ENCODE measurements at regions not wholly inside any gene's neighbourhood (a gene's known extent, or its start where the extent isn't known, plus 50 kb on each side); places are given as distances from the start of the nearest gene placed in this dataset.

DNA sequence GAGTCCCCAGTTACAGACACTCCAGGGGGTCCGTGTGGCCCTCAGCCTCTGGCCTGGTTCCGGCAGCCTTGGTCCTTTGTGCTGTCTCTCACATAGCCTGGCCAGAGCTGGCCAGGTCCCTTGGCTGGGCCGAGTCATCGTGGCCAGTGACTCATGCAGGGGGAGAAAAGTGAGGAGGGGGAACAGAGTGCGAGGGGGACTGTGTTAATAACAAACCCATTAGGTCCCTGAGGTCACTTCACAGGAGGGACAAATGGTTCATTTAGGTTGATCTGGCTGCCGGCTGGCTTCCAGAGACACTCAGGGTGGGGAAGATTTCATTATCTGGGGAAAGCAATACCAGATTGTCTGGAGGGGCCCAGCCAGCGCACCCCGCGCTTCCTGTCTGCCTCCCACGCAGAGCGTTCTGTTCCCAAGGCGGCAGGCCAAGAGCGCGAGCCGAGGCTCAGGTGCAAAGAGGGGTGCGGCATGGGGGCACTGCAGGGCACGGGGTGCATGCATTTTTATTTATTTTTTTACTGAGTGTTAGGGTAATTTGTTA is 223.1 kb downstream of the SEC14L1 start:
- no peak overlapping the region for H3K4me3 ChIP-seq (ENCODE audit: low read depth in 1 of 5, low read length in 5 of 5)

DNA sequence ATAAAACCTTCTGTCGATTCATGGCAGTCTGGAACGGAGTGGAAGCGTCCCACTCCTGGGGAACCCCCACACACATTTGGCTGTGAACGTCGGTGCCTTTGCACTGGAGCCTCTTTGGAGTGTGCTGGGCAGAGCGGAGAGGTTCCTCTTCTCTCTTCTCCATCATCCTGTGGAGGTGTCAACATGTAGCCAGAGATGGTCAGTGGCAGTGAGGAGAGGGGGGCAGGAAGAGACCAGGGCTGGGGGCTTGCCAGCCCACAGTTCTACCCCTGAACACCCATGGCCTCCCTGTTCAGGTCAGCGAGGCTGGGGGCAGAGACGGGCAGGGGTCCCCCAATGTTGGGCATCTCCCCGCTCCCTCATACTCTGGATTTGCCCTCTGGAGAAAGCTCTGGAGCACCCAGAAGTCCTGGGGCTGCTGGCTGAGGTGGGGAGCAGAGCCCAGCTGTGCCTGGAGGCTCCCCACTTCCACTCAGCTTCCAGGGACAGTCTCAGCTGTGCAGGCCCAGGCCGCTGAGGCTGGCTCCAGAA is 223.7 kb downstream of the SEC14L1 start:
- Histone ChIP-seq H3K4me3 (ENCODE audit: low read depth in 1 of 5, low read length in 5 of 5) (no peak overlapping the region), H3K9ac (ENCODE audit: low read length in 5 of 5) (no peak overlapping the region), H3K4me1 (ENCODE audit: control insufficient read depth in 5 of 5, insufficient read depth in 5 of 5, low read length in 5 of 5) (peaks cover 10 to 39% (median 25%) of the 10 kb centered on the region in 5 donors), H3K27me3 (ENCODE audit: control insufficient read depth in 5 of 5, insufficient read depth in 4 of 5, low read length in 5 of 5) (no peaks in the 10 kb centered on the region), H3K9me3 (ENCODE audit: control insufficient read depth in 5 of 5, low read length in 5 of 5) (no peaks in the 10 kb centered on the region), H3K27ac (ENCODE audit: low read depth, low read length) (no peak overlapping the region), H3K36me3 (ENCODE audit: control insufficient read depth in 5 of 5, insufficient read depth in 5 of 5, low read length in 5 of 5) (no peaks in the 10 kb centered on the region)

More for the DNA sequence above, 223.1 kb downstream of the SEC14L1 start:
- peaks cover 10 to 38% (median 25%) of the 10 kb centered on the region in 5 donors for H3K4me1 ChIP-seq (ENCODE audit: control insufficient read depth in 5 of 5, insufficient read depth in 5 of 5, low read length in 5 of 5)
- H3K27me3 ChIP-seq (ENCODE audit: control insufficient read depth in 5 of 5, insufficient read depth in 4 of 5, low read length in 5 of 5), result no peaks in the 10 kb centered on the region
- H3K27ac ChIP-seq (ENCODE audit: low read depth, low read length), result no peak overlapping the region
- no peak overlapping the region for H3K9ac ChIP-seq (ENCODE audit: low read length in 5 of 5)
- no peaks in the 10 kb centered on the region for H3K36me3 ChIP-seq (ENCODE audit: control insufficient read depth in 5 of 5, insufficient read depth in 5 of 5, low read length in 5 of 5)
- no peaks in the 10 kb centered on the region for H3K9me3 ChIP-seq (ENCODE audit: control insufficient read depth in 5 of 5, low read length in 5 of 5)

DNA sequence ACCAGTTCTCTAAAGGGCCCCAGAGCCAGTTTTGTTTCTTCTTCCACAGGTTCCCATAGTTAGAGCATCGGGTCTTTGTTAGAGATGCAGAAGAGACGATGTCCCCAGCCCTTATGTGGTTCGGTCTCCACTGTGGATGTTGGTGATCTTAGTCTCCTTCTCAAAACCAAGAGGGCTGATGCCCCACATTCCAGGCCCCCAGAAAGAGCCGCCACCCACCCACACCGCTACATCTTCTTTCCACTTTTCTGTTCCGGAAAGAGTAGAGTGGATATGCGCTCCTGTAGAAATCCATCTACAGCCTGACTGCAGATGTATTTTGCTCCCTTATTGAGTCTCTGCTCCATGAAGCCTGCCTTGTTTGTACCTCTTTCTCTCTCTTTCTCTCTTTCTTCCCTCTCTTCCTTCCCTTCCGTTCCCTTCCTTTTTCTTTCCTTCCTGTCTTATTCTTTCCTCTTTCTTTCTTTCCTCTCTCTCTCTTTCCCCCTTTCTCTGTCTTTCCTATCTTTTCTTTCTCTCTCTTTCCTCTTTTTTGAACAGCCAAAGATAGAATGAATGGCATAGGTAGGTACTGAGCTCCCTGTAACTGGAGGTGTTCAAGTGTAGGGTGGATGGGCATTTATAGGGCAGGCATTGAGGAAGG is 224.3 kb downstream of the SEC14L1 start:
- Histone ChIP-seq H3K27me3 (ENCODE audit: control insufficient read depth in 5 of 5, insufficient read depth in 4 of 5, low read length in 5 of 5) (no peaks in the 10 kb centered on the region), H3K36me3 (ENCODE audit: control insufficient read depth in 5 of 5, insufficient read depth in 5 of 5, low read length in 5 of 5) (no peaks in the 10 kb centered on the region), H3K4me1 (ENCODE audit: control insufficient read depth in 5 of 5, insufficient read depth in 5 of 5, low read length in 5 of 5) (peaks cover 13 to 45% (median 28%) of the 10 kb centered on the region in 5 donors), H3K9ac (ENCODE audit: low read length in 5 of 5) (no peak overlapping the region), H3K9me3 (ENCODE audit: control insufficient read depth in 5 of 5, low read length in 5 of 5) (no peaks in the 10 kb centered on the region), H3K27ac (ENCODE audit: low read depth, low read length) (no peak overlapping the region), H3K4me3 (ENCODE audit: low read depth in 1 of 5, low read length in 5 of 5) (no peak overlapping the region)

DNA sequence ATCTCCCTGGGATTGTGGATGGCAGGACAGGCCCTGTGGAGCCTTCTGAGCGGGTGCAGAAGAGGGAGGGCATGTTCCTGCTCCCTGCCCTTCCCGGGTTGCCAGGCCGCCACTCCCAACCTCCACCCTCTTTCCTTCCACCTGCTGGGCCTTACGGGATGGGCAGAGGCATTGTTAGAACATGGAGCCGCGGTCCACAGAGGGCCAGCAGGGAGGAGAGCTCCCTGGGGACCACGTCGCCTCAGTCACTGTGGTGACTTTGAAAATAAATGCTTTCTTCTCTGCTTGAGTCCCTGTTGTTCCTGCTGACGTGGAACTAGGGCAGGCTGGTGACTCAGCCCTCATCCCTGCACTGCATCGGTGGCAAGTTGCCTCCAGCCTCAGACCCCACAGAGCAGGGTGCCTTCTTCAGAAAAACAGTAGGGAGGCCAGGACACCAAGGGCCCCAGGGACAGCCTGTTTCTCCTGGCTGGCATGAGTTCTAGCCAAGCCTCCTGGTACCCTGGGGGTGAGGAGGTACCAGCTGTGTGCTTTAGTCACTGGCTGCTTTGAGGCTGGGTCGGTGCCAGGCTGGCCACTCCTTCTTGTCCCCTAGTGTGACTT is 224.9 kb downstream of the SEC14L1 start:
- H3K27me3 ChIP-seq (ENCODE audit: control insufficient read depth in 5 of 5, insufficient read depth in 4 of 5, low read length in 5 of 5), result no peaks in the 10 kb centered on the region
- H3K27ac ChIP-seq (ENCODE audit: low read depth, low read length), result no peak overlapping the region
- no peak overlapping the region for H3K9ac ChIP-seq (ENCODE audit: low read length in 5 of 5)
- no peaks in the 10 kb centered on the region for H3K36me3 ChIP-seq (ENCODE audit: control insufficient read depth in 5 of 5, insufficient read depth in 5 of 5, low read length in 5 of 5)
- H3K9me3 ChIP-seq (ENCODE audit: control insufficient read depth in 5 of 5, low read length in 5 of 5), result no peaks in the 10 kb centered on the region
- H3K4me1 ChIP-seq (ENCODE audit: control insufficient read depth in 5 of 5, insufficient read depth in 5 of 5, low read length in 5 of 5), result peaks cover 14 to 50% (median 34%) of the 10 kb centered on the region in 5 donors
- no peak overlapping the region for H3K4me3 ChIP-seq (ENCODE audit: low read depth in 1 of 5, low read length in 5 of 5)

DNA sequence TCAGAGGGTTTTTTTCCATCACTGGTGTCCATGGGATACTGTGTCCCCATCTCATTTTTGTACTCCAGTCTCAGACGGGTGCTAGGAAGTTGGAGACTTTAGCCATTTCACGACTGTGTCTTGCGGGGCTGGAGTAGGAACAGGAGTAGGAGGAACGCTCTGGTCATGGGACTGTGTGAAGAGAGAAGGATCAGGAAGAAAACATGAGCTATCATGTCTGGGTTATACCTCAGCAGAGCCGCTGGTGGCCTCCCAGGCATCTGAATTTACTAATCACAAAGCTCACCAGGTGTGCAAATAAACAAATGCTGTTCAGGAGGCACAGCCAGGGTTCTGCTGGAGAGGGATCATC is 225.4 kb downstream of the SEC14L1 start:
- Histone ChIP-seq H3K36me3 (ENCODE audit: control insufficient read depth in 5 of 5, insufficient read depth in 5 of 5, low read length in 5 of 5) (no peaks in the 10 kb centered on the region), H3K27me3 (ENCODE audit: control insufficient read depth in 5 of 5, insufficient read depth in 4 of 5, low read length in 5 of 5) (no peaks in the 10 kb centered on the region), H3K4me1 (ENCODE audit: control insufficient read depth in 5 of 5, insufficient read depth in 5 of 5, low read length in 5 of 5) (peaks cover 14 to 55% (median 38%) of the 10 kb centered on the region in 5 donors), H3K4me3 (ENCODE audit: low read depth in 1 of 5, low read length in 5 of 5) (no peak overlapping the region), H3K27ac (ENCODE audit: low read depth, low read length) (no peak overlapping the region), H3K9me3 (ENCODE audit: control insufficient read depth in 5 of 5, low read length in 5 of 5) (no peaks in the 10 kb centered on the region), H3K9ac (ENCODE audit: low read length in 5 of 5) (no peak overlapping the region)

DNA sequence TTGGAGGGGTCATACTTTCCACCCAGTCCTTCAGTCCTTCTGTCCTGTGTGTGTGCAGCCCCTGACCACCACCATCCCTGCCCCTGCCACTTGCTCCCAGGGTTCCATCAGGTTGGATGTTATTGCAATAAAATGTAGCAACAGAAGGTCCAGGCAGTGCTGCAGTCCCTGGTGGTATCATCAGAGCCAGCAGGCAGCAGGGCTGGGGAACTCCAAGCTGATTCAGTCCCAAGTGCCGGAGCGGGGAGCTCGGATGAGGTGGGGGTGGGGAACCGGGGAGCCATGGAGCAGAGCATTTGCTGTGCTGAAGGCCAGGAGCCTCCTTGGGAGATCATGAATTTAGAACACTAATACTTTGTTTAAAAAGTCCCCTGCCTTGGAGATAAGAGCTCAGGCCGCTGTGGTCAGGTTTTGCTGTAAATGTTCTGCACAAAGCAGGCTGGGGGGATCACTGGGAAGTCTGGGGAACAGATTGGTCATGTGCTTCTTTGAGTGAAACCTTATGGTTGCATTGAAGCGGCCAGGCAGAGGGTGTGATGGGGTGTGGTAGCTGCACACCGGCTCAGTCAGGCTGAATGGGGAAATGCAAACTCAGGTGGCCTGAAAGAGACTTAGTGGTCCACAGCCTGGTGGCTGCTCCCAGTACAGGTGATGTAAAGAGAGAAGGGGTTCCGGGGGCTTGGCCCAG is 225.9 kb downstream of the SEC14L1 start:
- H3K4me1 ChIP-seq (ENCODE audit: control insufficient read depth in 5 of 5, insufficient read depth in 5 of 5, low read length in 5 of 5), result peaks cover 17 to 60% (median 43%) of the 10 kb centered on the region in 5 donors
- no peak overlapping the region for H3K9ac ChIP-seq (ENCODE audit: low read length in 5 of 5)
- H3K36me3 ChIP-seq (ENCODE audit: control insufficient read depth in 5 of 5, insufficient read depth in 5 of 5, low read length in 5 of 5), result no peaks in the 10 kb centered on the region
- no peak overlapping the region for H3K27ac ChIP-seq (ENCODE audit: low read depth, low read length)
- no peaks in the 10 kb centered on the region for H3K27me3 ChIP-seq (ENCODE audit: control insufficient read depth in 5 of 5, insufficient read depth in 4 of 5, low read length in 5 of 5)
- H3K9me3 ChIP-seq (ENCODE audit: control insufficient read depth in 5 of 5, low read length in 5 of 5), result no peaks in the 10 kb centered on the region
- H3K4me3 ChIP-seq (ENCODE audit: low read depth in 1 of 5, low read length in 5 of 5), result no peak overlapping the region

DNA sequence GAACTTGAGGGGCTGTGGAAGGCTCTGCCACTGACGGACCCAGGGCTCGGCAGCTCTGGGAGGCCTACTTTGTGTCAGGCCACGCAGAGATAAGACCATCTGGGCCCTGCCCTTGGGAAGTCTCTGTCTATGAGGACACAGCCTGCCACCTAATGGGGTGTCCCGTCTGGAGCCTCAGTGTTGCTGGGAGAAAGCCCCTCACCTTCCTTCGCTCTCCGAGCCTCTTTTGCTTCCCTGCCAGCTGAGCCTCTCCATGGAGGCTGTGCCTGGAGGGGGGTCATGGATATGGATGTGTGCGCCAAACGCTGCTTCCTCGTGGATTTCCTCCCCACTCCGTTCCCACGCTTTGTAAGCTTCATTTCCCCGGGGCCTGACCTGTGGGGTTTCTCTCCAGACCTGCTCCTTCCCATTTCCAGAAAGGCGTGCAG is 228.8 kb downstream of the SEC14L1 start:
- Histone ChIP-seq H3K27ac (ENCODE audit: low read depth, low read length) (no peak overlapping the region), H3K4me3 (ENCODE audit: low read depth in 1 of 5, low read length in 5 of 5) (no peak overlapping the region), H3K36me3 (ENCODE audit: control insufficient read depth in 5 of 5, insufficient read depth in 5 of 5, low read length in 5 of 5) (no peaks in the 10 kb centered on the region), H3K9me3 (ENCODE audit: control insufficient read depth in 5 of 5, low read length in 5 of 5) (no peaks in the 10 kb centered on the region), H3K27me3 (ENCODE audit: control insufficient read depth in 5 of 5, insufficient read depth in 4 of 5, low read length in 5 of 5) (no peaks in the 10 kb centered on the region), H3K4me1 (ENCODE audit: control insufficient read depth in 5 of 5, insufficient read depth in 5 of 5, low read length in 5 of 5) (peaks cover 20 to 67% (median 56%) of the 10 kb centered on the region in 5 donors), H3K9ac (ENCODE audit: low read length in 5 of 5) (no peak overlapping the region)

DNA sequence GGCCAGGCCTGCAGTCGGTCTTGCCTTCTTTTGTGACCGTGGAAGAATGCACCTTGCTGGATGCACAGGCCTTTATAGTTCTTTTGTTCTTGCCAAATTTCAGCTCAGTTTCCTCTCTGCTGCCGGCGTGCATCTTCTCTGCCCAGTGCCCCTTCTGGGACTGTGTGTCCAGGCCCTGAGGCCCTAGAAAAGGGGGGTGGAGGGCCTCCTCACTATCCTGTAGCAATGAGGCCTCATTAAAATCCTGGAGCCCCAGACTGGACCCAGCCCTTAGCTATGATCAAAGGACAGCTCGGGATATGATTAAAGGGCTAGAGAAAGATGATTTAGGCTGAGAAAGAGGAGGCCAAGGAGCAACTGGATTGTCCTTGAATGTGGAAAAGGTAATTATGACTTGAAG is 229.8 kb downstream of the SEC14L1 start:
- Histone ChIP-seq H3K4me3 (ENCODE audit: low read depth in 1 of 5, low read length in 5 of 5) (no peak overlapping the region), H3K4me1 (ENCODE audit: control insufficient read depth in 5 of 5, insufficient read depth in 5 of 5, low read length in 5 of 5) (peaks cover 20 to 72% (median 64%) of the 10 kb centered on the region in 5 donors), H3K9ac (ENCODE audit: low read length in 5 of 5) (no peak overlapping the region), H3K9me3 (ENCODE audit: control insufficient read depth in 5 of 5, low read length in 5 of 5) (no peaks in the 10 kb centered on the region), H3K27ac (ENCODE audit: low read depth, low read length) (no peak overlapping the region), H3K27me3 (ENCODE audit: control insufficient read depth in 5 of 5, insufficient read depth in 4 of 5, low read length in 5 of 5) (no peaks in the 10 kb centered on the region), H3K36me3 (ENCODE audit: control insufficient read depth in 5 of 5, insufficient read depth in 5 of 5, low read length in 5 of 5) (no peaks in the 10 kb centered on the region)

DNA sequence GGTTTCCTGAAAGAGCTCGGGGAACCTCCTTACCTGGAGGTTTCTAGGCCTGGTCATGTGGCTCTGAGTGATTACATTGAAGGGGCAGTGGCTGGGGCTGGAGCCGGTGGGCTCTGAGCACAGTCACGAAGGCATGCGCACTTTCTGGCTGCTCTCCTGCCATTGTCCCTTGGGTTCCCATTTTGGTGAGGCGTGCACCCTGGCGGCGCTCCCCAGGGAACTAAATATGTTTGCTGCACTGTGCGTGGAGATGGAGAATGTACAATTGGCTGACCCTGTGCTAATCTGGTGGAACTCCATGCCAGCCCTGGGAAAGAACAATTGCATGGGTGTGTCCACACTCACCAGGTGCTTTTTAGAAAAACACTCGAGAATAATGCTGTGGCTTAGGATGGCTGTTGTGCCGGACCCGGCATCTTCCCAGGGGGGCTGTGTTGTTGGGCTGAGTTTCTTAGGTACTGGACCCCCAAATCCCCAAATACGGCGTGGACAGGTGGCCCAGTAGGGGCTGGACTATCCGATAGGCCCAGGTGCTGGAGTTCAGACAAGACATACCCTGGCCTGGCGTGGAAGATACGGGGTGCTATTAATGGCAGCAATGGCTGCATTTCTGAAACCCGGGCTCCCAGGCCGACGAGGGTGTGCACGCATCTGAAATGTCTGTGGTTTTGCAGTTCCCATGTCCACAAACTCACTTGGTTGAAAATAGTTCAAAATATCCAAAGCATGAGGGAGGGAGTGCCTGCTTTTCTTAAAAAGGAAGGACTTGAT is 230.5 kb downstream of the SEC14L1 start:
- Histone ChIP-seq H3K4me1 (ENCODE audit: control insufficient read depth in 5 of 5, insufficient read depth in 5 of 5, low read length in 5 of 5) (peaks cover 15 to 72% (median 64%) of the 10 kb centered on the region in 5 donors), H3K27me3 (ENCODE audit: control insufficient read depth in 5 of 5, insufficient read depth in 4 of 5, low read length in 5 of 5) (no peaks in the 10 kb centered on the region), H3K36me3 (ENCODE audit: control insufficient read depth in 5 of 5, insufficient read depth in 5 of 5, low read length in 5 of 5) (no peaks in the 10 kb centered on the region), H3K27ac (ENCODE audit: low read depth, low read length) (no peak overlapping the region), H3K4me3 (ENCODE audit: low read depth in 1 of 5, low read length in 5 of 5) (no peak overlapping the region), H3K9ac (ENCODE audit: low read length in 5 of 5) (no peak overlapping the region), H3K9me3 (ENCODE audit: control insufficient read depth in 5 of 5, low read length in 5 of 5) (no peaks in the 10 kb centered on the region)
